ENCODE measurements at regions not wholly inside any gene's neighbourhood (a gene's known extent, or its start where the extent isn't known, plus 50 kb on each side); places are given as distances from the start of the nearest gene placed in this dataset.
"Not testable (repeated sequence)": the region's sequence is repeated elsewhere in the genome, so short reads cannot be mapped to it uniquely, and the experiment has no call there.

GRCh38 chr3:74134831-74135230 lies 479.6 kb downstream of the CNTN3 start:
- DNase-seq (ENCODE audit: low spot score): no peak

DNA sequence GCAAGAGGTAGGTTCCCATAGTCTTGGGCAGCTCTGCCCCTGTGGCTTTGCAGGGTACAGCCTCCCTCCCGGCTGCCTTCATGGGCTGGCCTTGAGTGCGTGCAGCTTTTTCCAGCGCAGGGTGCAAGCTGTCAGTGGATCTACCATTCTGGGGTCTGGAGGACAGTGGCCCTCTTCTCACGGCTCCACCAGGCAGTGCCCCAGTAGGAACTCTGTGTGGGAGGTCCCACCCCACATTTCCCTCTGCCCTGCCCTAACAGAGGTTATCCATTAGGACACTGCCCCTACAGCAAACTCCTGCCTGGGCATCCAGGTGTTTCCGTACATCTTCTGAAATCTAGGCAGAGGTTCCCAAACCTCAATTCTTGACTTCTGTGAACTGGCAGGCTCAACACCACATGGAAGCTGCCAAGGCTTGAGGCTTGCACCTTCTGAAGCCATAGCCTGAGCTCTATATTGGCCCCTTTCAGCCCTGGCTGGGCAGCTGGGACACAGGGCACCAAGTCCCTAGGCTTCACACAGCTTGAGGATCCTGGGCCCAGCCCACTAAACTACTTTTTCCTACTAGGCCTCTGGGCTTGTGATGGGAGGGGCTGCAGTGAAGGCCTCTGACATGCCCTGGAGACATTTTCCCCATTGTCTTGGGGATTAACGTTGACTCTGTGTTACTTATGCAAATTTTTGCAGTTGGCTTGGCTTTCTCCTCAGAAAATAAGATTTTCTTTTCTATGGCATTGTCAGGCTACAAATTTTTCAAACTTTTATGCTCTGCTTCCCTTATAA lies 482.7 kb downstream of the CNTN3 start:
- not testable (repeated sequence) for DNase-seq (ENCODE audit: low spot score)

- DNase-seq (ENCODE audit: low spot score): no peak
These were observed 484.8 kb downstream of the CNTN3 start for GRCh38 chr3:74129611-74130010.

DNA sequence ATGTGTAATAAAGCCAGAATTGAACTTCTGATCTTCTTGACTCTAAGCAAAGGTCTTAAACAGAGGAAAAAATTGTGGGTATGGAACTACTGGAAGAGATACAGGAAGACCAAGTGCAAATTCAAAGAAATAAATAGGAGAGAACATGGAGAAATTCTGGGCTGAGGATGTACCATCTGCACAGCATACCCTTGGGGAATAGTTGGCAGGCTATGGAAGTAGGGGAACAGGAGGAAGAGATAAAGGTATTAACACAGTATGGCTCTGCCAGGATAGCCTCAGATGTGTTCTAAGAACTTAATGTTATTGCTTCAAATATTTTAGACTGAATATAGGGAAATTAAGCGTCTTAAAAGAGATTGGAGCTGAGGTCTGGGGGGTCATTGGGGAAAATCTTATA lies 485.4 kb downstream of the CNTN3 start:
- DNase-seq (ENCODE audit: low spot score): no peak

DNA sequence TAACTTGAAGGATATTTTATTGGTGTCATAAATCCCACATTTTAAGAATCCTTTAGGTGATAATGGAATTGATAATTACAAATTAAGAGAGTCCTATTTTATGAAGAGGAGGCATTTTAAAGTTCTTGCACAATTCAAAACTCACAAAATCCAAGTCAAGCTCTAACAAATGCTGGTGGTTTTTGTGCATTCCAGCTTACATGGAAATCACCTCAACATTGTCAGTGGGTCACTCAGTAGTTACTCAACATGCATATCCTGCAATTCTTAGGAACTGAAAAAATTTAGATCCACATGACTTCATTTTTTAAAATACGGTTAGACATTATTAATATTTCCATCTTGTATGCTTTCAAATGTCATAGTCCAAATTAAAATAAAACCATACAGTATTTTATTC lies 487.2 kb downstream of the CNTN3 start:
- no peak for DNase-seq (ENCODE audit: low spot score)

GRCh38 chr3:74124782-74125181 lies 489.7 kb downstream of the CNTN3 start:
- DNase-seq (ENCODE audit: low spot score): no peak

DNA sequence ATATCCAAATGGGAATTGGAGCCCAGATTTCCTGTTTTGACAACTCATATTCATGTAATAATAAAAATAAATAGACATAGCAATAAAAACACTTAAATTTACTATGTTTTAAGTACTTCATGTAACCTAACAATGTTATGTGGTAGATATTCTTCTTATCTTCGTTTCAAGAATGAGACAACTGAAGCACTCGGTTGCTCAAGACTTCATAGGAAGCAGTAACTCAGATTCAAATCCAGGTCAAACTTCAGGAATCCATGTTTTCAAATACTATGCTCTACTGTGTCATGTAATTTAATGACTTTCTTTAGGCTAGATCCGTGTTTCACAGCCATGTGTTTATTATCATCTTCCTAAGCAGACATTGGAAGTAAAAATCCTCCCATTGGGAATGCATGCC lies 492.2 kb downstream of the CNTN3 start:
- no peak for DNase-seq (ENCODE audit: low spot score)

DNA sequence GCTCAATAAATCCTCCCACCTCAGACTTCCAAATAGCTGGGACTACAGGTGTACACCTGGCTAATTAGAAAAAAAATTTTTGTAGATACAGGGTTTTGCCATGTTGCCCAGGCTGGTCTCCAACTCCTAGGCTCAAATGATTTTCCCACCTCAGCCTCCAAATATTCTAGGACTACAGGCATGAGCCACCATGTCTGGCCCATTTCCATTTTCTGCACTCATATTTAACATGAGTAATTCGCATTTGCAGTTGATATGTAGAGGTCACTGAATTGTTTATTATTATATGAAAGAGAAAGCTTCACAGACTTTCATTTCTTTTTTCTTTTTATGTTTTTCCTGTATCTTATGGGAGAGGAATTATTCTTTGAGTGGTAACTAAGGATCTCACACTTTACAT lies 492.7 kb downstream of the CNTN3 start:
- no peak for DNase-seq (ENCODE audit: low spot score)

DNA sequence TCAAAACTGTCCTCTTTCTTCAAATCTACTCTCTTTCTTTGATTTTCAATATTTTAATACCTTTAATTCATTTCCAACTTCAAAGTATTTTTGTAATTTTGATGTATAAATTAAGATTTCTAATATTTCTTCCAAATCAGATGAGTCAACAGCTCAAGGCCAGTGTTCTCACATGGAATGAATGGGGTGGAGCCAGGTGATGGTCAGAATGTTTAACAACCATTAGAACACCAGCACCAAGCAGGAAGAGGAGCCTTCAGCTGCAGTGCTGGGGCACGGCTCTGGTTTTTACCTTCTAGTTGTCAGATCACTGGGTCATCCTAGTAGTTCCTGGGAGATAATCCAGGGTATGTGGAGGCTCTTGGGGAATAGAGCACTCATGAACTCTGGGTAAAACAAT lies 494.5 kb upstream of the PDZRN3 start:
- DNase-seq (ENCODE audit: low spot score): no peak

DNA sequence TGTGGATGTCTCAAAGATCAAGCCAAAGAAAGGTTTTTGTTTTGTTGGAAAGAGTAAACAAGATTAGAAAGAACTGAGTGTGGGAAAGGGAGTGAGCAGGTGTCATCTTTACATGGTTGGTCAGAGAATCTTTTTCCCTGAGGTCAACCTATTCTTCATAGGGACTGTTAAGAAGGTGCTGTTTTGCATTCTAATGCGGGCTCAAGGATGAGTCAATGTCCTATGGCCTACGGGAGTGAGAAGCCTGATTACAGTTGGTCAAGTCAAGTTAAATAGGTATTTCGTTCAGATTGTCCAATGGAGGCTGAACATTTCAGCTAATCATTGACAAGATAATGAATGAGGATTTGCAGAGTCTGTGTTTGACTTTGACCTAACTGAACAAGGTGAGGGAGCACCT lies 491.2 kb upstream of the PDZRN3 start:
- no peak for DNase-seq (ENCODE audit: low spot score)

- no peak for DNase-seq (ENCODE audit: low spot score)
These were observed 482.7 kb upstream of the PDZRN3 start for GRCh38 chr3:74107451-74107850.

- no peak for DNase-seq (ENCODE audit: low spot score)
These were observed 482.2 kb upstream of the PDZRN3 start for GRCh38 chr3:74106925-74107324.

GRCh38 chr3:74091204-74091603 lies 466.5 kb upstream of the PDZRN3 start:
- DNase-seq (ENCODE audit: low spot score): no peak

GRCh38 chr3:74089814-74090213 lies 465.1 kb upstream of the PDZRN3 start:
- no peak for DNase-seq (ENCODE audit: low spot score)

GRCh38 chr3:74080056-74080461 lies 455.3 kb upstream of the PDZRN3 start:
- no peak for DNase-seq (ENCODE audit: low spot score)

DNA sequence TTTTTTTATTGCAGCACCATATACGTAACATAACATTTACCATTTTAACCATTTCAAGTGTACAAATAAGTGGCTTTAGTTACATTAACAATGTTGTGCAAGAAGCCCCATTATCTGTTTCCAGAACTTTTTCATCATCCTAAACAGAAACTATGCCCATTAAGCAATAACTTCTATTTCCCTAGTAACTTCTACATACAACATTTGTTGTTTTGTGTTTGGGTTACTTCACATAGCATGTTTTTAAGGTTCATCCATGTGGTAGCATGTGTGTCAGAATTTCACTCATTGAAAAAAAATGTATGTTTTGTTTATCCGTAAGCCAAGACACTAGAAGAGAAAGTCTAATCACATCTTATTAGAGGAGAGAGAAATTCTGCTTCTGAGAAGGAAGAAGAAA lies 450.5 kb upstream of the PDZRN3 start:
- DNase-seq (ENCODE audit: low spot score): no peak

DNA sequence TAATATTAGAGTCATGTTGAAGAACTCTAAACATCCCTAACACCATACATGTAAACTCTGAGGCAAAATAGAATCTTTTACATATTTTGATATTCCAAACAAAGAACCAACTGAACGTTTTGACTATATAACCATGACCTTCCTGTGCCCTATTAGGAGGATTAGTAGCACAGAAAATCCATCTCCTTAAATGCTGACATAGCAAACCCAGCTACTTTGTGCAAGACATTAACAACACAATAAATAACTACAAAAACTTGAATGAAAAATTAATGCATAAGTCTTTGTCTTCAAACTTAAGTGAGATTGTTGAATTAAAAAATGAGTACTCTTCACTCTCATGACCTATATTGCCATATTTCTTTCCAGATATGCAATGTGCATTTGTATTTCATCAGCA lies 450.0 kb upstream of the PDZRN3 start:
- no peak for DNase-seq (ENCODE audit: low spot score)

DNA sequence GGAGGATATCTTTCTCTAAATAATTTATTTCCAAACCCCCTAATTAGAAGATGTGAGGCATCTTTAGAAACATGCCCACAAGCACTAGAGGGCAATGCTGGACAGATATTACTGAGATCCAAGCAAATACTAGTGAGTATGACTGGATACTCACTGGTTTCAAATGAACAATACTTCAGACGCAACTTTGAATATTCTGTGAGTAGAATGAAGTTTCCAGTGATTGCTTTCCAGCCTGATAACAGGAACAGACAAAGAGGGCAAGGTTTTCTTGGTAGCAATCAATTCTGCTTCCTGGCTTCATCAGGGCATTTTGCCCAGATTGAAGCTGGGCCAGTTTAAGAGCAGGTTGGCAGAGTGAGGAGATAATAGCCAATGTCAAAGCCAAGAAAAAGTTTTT lies 442.6 kb upstream of the PDZRN3 start:
- DNase-seq (ENCODE audit: low spot score): no peak

- no peak for DNase-seq (ENCODE audit: low spot score)
These were observed 441.7 kb upstream of the PDZRN3 start for GRCh38 chr3:74066456-74066855.

DNA sequence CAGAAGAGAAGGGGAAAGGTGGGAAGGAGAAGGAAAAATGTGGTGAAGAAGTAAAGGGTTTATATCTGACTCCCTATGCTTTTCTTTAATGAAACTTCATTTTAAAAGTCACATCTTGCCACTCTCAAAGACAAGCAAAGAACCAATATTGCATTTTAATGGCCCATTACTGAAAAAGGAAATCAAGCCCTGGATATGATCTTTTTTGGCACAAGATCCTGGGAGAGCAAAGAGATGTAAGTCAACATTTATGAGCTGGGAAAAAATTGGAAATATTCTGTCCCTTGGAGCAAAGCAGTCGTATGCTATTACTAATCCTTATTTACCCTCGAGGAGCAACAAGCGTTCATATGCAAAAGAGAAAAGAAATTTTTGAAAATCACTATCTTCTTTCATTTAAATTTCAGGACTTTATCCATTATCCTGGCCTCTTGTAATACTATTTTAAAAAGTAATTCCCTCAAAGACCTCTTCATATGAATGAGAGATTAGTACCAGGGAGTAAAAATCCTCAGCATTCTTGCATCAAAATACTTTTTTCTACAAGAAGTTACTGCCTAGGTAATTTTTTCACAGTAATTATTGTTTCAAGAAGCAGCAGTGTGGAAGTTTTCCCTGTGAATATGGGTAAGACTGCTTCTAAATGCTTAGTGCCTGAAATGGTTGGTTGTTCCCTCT lies 435.3 kb upstream of the PDZRN3 start:
- DNase-seq (ENCODE audit: low spot score): no peak

DNA sequence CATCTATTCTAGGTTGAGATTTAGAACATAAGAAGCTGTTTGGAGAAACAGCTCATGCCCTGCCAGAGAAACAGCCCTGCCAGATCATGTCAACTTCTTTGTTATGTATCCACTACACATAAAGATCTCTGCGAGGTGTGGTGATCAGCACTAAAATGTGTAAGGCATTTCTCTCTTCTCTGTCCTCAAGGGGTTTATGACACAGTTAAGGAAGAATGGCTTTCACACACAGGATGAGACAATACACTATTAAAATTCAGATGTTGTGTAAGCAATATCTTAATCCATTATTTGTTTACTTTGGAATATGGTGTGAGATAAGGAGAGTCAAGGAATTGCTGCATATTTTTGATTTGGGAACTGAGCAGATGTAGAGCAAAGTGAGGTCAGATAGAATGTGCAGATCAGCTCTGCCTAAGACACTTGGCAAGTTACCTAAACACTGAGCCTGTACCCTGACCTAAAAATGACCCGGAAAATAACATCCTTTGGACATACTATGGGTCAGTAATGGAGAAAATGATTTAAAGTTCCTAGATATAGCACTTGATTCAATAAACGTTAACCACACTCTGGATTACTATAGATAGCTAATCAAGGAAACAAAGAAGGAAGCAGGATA lies 434.7 kb upstream of the PDZRN3 start:
- no peak for DNase-seq (ENCODE audit: low spot score)

GRCh38 chr3:74057169-74057568 lies 432.4 kb upstream of the PDZRN3 start:
- DNase-seq (ENCODE audit: low spot score): no peak

- no peak for DNase-seq (ENCODE audit: low spot score)
These were observed 430.3 kb upstream of the PDZRN3 start for GRCh38 chr3:74055061-74055460.
